ENCODE measurements at regions not wholly inside any gene's neighbourhood (a gene's known extent, or its start where the extent isn't known, plus 50 kb on each side); places are given as distances from the start of the nearest gene placed in this dataset.

DNA sequence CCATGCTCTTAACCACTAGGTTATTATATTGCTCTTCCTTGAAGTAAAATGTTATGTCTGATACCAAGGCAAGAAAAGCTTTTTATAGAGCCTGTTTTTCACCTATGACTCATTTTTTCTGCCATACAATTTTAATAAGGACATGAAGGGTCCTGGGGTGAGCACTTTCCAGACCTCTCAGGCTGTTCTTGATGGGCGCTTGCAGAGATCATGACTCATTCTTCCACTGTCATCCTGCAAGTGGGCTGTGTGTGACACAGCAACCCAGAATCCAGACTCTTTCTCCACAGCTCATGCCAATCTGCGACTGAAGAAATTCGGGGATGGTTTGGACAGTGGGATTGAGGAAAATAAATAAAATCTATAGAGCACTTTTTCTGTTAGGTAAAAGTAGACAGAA lies 506.7 kb upstream of the NBEA start:
- no peak for TF ChIP-seq EZH2 (IDR thresholded peaks at IDR 0.05; ENCODE audit: borderline replicate concordance, low read depth, low read length, severe bottlenecking)
- TF ChIP-seq, protein P1, sequence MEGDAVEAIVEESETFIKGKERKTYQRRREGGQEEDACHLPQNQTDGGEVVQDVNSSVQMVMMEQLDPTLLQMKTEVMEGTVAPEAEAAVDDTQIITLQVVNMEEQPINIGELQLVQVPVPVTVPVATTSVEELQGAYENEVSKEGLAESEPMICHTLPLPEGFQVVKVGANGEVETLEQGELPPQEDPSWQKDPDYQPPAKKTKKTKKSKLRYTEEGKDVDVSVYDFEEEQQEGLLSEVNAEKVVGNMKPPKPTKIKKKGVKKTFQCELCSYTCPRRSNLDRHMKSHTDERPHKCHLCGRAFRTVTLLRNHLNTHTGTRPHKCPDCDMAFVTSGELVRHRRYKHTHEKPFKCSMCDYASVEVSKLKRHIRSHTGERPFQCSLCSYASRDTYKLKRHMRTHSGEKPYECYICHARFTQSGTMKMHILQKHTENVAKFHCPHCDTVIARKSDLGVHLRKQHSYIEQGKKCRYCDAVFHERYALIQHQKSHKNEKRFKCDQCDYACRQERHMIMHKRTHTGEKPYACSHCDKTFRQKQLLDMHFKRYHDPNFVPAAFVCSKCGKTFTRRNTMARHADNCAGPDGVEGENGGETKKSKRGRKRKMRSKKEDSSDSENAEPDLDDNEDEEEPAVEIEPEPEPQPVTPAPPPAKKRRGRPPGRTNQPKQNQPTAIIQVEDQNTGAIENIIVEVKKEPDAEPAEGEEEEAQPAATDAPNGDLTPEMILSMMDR (IDR thresholded peaks at IDR 0.05; ENCODE audit: extremely low read depth in 1 of 2, insufficient read depth in 1 of 2, low read depth in 1 of 2, low read length in 2 of 2), result no peak
